ENCODE measurements at regions not wholly inside any gene's neighbourhood (a gene's known extent, or its start where the extent isn't known, plus 50 kb on each side); places are given as distances from the start of the nearest gene placed in this dataset.

GRCh38 chr5:124590686-124591085, 155.8 kb downstream of the ZNF608 start:
- TF ChIP-seq POLR2A (IDR thresholded peaks at IDR 0.05; ENCODE audit: control extremely low read depth in 1 of 2, low read depth in 2 of 2, low read length in 2 of 2) (no peak), RAD21 (IDR thresholded peaks at IDR 0.05 in 1 of 2, conservative IDR thresholded peaks at IDR 0.05 in 1 of 2; ENCODE audit: low read depth in 2 of 2, low read length in 2 of 2) (no peak), POLR2AphosphoS5 (IDR thresholded peaks at IDR 0.05; ENCODE audit: low read depth, low read length) (no peak), TAF1 (IDR thresholded peaks at IDR 0.05; ENCODE audit: low read depth, low read length) (no peak), EZH2 (IDR thresholded peaks at IDR 0.05; ENCODE audit: low read depth, low read length, severe bottlenecking) (no peak), GTF2F1 (IDR thresholded peaks at IDR 0.05; ENCODE audit: borderline replicate concordance, low read depth, low read length) (no peak), USF2 (IDR thresholded peaks at IDR 0.05; ENCODE audit: low read length) (no peak), ATF3 (IDR thresholded peaks at IDR 0.05; ENCODE audit: insufficient read depth, low read depth, low read length) (no peak), MAX (IDR thresholded peaks at IDR 0.05) (no peak), SRF (IDR thresholded peaks at IDR 0.05; ENCODE audit: low read depth, low read length) (no peak)
- TF ChIP-seq, protein P1, sequence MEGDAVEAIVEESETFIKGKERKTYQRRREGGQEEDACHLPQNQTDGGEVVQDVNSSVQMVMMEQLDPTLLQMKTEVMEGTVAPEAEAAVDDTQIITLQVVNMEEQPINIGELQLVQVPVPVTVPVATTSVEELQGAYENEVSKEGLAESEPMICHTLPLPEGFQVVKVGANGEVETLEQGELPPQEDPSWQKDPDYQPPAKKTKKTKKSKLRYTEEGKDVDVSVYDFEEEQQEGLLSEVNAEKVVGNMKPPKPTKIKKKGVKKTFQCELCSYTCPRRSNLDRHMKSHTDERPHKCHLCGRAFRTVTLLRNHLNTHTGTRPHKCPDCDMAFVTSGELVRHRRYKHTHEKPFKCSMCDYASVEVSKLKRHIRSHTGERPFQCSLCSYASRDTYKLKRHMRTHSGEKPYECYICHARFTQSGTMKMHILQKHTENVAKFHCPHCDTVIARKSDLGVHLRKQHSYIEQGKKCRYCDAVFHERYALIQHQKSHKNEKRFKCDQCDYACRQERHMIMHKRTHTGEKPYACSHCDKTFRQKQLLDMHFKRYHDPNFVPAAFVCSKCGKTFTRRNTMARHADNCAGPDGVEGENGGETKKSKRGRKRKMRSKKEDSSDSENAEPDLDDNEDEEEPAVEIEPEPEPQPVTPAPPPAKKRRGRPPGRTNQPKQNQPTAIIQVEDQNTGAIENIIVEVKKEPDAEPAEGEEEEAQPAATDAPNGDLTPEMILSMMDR (IDR thresholded peaks at IDR 0.05; ENCODE audit: control extremely low read depth in 1 of 3, insufficient read depth in 1 of 3, low read depth in 1 of 3, low read length in 3 of 3) = no peak

Data from H1 (cell line).